ENCODE measurements at regions not wholly inside any gene's neighbourhood (a gene's known extent, or its start where the extent isn't known, plus 50 kb on each side); places are given as distances from the start of the nearest gene placed in this dataset.

- TF ChIP-seq POLR2A (IDR thresholded peaks at IDR 0.05; ENCODE audit: low read depth, low read length) (no peak), SPI1 (IDR thresholded peaks at IDR 0.05; ENCODE audit: low read depth, low read length) (no peak), POLR2AphosphoS5 (IDR thresholded peaks at IDR 0.05; ENCODE audit: low read depth, low read length) (no peak)
Observed at GRCh38 chr14:65938738-65939137, 526.2 kb downstream of the FUT8 start.

All from GM12891 (cell line).